HG03354 (cell line): ENCODE measurements at regions not wholly inside any gene's neighbourhood (a gene's known extent, or its start where the extent isn't known, plus 50 kb on each side); places are given as distances from the start of the nearest gene placed in this dataset.

Experiments used
- ATAC-seq: cut with Tn5 transposase; IDR thresholded peaks from one replicate; pipeline ENCODE4 v1.9.1; 2021; ENCODE audit warnings: mild to moderate bottlenecking; ENCODE audit not compliant: unreplicated experiment, poor library complexity, severe bottlenecking

GRCh38 chr3:162073422-162073975 is 576.9 kb downstream of the OTOL1 start:
- ATAC-seq: no peak

GRCh38 chr3:162077108-162077507 is 580.5 kb downstream of the OTOL1 start:
- no peak for ATAC-seq

- no peak for ATAC-seq
These were observed 585.9 kb downstream of the OTOL1 start for GRCh38 chr3:162082516-162082915.

GRCh38 chr3:162087361-162087760 is 590.8 kb downstream of the OTOL1 start:
- no peak for ATAC-seq

GRCh38 chr3:162092751-162093150 is 596.1 kb downstream of the OTOL1 start:
- no peak for ATAC-seq

- ATAC-seq: no peak
These were observed 597.7 kb downstream of the OTOL1 start for GRCh38 chr3:162094301-162094700.

GRCh38 chr3:162096874-162097273 is 600.3 kb downstream of the OTOL1 start:
- ATAC-seq: no peak

GRCh38 chr3:162103808-162104207 is 607.2 kb downstream of the OTOL1 start:
- ATAC-seq: no peak

- ATAC-seq: no peak
These were observed 615.3 kb downstream of the OTOL1 start for GRCh38 chr3:162111861-162112260.

GRCh38 chr3:162112719-162113118 is 616.1 kb downstream of the OTOL1 start:
- no peak for ATAC-seq

- no peak for ATAC-seq
These were observed 621.4 kb downstream of the OTOL1 start for GRCh38 chr3:162117961-162118360.

GRCh38 chr3:162119651-162120050 is 623.0 kb downstream of the OTOL1 start:
- ATAC-seq: no peak

GRCh38 chr3:162122405-162122804 is 625.8 kb downstream of the OTOL1 start:
- no peak for ATAC-seq

- no peak for ATAC-seq
These were observed 629.2 kb downstream of the OTOL1 start for GRCh38 chr3:162125790-162126189.

GRCh38 chr3:162130582-162130981 is 634.0 kb downstream of the OTOL1 start:
- no peak for ATAC-seq

- ATAC-seq: no peak
These were observed 636.4 kb downstream of the OTOL1 start for GRCh38 chr3:162132981-162133380.

GRCh38 chr3:162134571-162134970 is 638.0 kb downstream of the OTOL1 start:
- no peak for ATAC-seq

- ATAC-seq: no peak
These were observed 639.5 kb downstream of the OTOL1 start for GRCh38 chr3:162136136-162136535.

- ATAC-seq: no peak
These were observed 641.9 kb downstream of the OTOL1 start for GRCh38 chr3:162138509-162138908.

- no peak for ATAC-seq
These were observed 643.2 kb downstream of the OTOL1 start for GRCh38 chr3:162139841-162140240.

GRCh38 chr3:162141272-162141791 is 644.7 kb downstream of the OTOL1 start:
- no peak for ATAC-seq

- no peak for ATAC-seq
These were observed 645.9 kb downstream of the OTOL1 start for GRCh38 chr3:162142511-162142910.
